PC-9 (cell line): ENCODE measurements at regions not wholly inside any gene's neighbourhood (a gene's known extent, or its start where the extent isn't known, plus 50 kb on each side); places are given as distances from the start of the nearest gene placed in this dataset.

Experiments used
- BruUV-seq: library from RNA; stranded (reverse); fragments of 400-500 nt; replicated peaks from 2 replicates; lab custom pipeline; 2021; lab: Mats Ljungman, UMichigan
- CTCF ChIA-PET: fragments of 300-600 bp; sonication (Branson Sonifier 250); formaldehyde crosslinking; loops from one replicate; lab custom pipeline; 2022; ENCODE audit warnings: antibody characterized with exemption; lab: Charles Lee
- POLR2A ChIA-PET: fragments of 300-600 bp; sonication (Branson Sonifier 250); formaldehyde crosslinking; loops from one replicate; lab custom pipeline; 2022; ENCODE audit warnings: antibody characterized with exemption; ENCODE audit not compliant: unreplicated experiment; lab: Charles Lee
- DNase-seq, 2 experiments: peaks; one replicate each; pipeline versions ENCODE4 v3.0.0 to v3.0.0-alpha.2; 2015 to 2022; ENCODE audit warnings: mixed read lengths in 1 of 2
- H2AFZ ChIP-seq: fragments of 200-600 bp; sonication (generic); 2 replicates; pipeline ENCODE4 v1.8.1; 2017; ENCODE audit warnings: antibody characterized with exemption
- H3F3A ChIP-seq: fragments of 200-600 bp; sonication (generic); 2 replicates; pipeline ENCODE4 v1.8.1; 2017; ENCODE audit warnings: antibody characterized with exemption, mild to moderate bottlenecking, low read depth; ENCODE audit not compliant: insufficient read depth
- H3K27ac ChIP-seq: fragments of 200-600 bp; sonication (generic); 2 replicates; pipeline ENCODE4 v1.6.1; 2016; ENCODE audit warnings: mixed run types
- H3K27me3 ChIP-seq: fragments of 200-600 bp; sonication (generic); 2 replicates; pipeline ENCODE4 v1.6.1; 2016; ENCODE audit warnings: low read depth, mixed run types; ENCODE audit not compliant: insufficient read depth
- H3K36me3 ChIP-seq: fragments of 200-600 bp; sonication (generic); 2 replicates; pipeline ENCODE4 v1.6.1; 2016; ENCODE audit warnings: low read depth, mixed run types
- H3K4me1 ChIP-seq: fragments of 200-600 bp; sonication (generic); replicated peaks from 2 replicates; pipeline ENCODE4 v1.6.1; 2016; ENCODE audit warnings: mixed run types; ENCODE audit not compliant: insufficient read depth
- H3K4me2 ChIP-seq: fragments of 200-600 bp; sonication (generic); 2 replicates; pipeline ENCODE4 v1.6.1; 2017; ENCODE audit warnings: mixed run types
- H3K4me3 ChIP-seq: fragments of 200-600 bp; sonication (generic); 2 replicates; pipeline ENCODE4 v1.6.1; 2016; ENCODE audit warnings: mixed run types
- H3K79me2 ChIP-seq: fragments of 200-600 bp; sonication (generic); 2 replicates; pipeline ENCODE4 v1.6.1; 2017; ENCODE audit warnings: low read depth, mixed run types
- H3K9me2 ChIP-seq: fragments of 200-600 bp; sonication (generic); 2 replicates; pipeline ENCODE4 v1.8.1; 2017; ENCODE audit warnings: mild to moderate bottlenecking; ENCODE audit not compliant: insufficient read depth
- H3K9me3 ChIP-seq: fragments of 200-600 bp; sonication (generic); 2 replicates; pipeline ENCODE4 v1.8.1; 2016; ENCODE audit warnings: low read depth; ENCODE audit not compliant: insufficient read depth
- H4K20me1 ChIP-seq: fragments of 200-600 bp; sonication (generic); 2 replicates; pipeline ENCODE4 v1.8.1; 2017; ENCODE audit not compliant: insufficient read depth
- EZH2 ChIP-seq: fragments of 200-600 bp; sonication (generic); IDR thresholded peaks from 2 replicates; pipeline ENCODE4 v1.8.0; 2017; ENCODE audit warnings: antibody characterized with exemption, low read depth
- intact Hi-C: fragments of 100-400 bp; cut with micrococcal nuclease; formaldehyde crosslinking; loops from one replicate; pipeline ENCODE4 v1.10.0; 2022; ENCODE audit not compliant: unreplicated experiment
- TF ChIP-seq, protein P1 (sequence below): fragments of 200-600 bp; sonication (generic); conservative IDR thresholded peaks from 2 replicates; pipeline ENCODE4 v1.6.1; 2017; ENCODE audit warnings: mixed run types, antibody characterized with exemption, mild to moderate bottlenecking, moderate library complexity

DNA sequence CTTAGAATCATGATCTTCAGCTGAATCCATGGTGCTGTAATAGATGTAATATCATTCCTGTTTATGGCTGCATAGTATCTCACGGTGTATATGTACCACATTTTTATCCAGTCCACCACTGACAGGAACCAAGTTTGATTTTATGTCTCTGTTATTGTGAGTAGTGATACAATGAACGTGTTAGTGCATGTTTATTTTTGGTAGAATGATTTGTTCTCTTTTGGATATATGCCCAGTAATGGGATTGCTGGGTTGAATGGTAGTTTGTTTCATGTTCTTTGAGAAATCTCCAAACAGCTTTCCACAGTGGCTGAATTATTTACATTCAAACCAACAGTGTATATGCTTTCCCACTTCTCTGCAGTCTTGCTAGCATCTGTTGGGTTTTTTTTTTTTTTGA lies 175.1 kb upstream of the CDH10 start:
- intact Hi-C loops: no loop called here
- Histone ChIP-seq H2AFZ (no peak overlapping the region), H3K4me3 (no peak overlapping the region), H3K27ac (no peak overlapping the region), H4K20me1 (no peaks in the 10 kb centered on the region), H3K36me3 (no peaks in the 10 kb centered on the region), H3K9me3 (no peaks in the 10 kb centered on the region), H3K4me1 (no peaks in the 10 kb centered on the region), H3K27me3 (no peaks in the 10 kb centered on the region), H3K9me2 (no peaks in the 10 kb centered on the region), H3F3A (no peaks in the 10 kb centered on the region), H3K79me2 (no peaks in the 10 kb centered on the region), H3K4me2 (no peak overlapping the region)
- ChIA-PET CTCF (no interaction called here), POLR2A (no interaction called here)
- TF ChIP-seq, protein P1, sequence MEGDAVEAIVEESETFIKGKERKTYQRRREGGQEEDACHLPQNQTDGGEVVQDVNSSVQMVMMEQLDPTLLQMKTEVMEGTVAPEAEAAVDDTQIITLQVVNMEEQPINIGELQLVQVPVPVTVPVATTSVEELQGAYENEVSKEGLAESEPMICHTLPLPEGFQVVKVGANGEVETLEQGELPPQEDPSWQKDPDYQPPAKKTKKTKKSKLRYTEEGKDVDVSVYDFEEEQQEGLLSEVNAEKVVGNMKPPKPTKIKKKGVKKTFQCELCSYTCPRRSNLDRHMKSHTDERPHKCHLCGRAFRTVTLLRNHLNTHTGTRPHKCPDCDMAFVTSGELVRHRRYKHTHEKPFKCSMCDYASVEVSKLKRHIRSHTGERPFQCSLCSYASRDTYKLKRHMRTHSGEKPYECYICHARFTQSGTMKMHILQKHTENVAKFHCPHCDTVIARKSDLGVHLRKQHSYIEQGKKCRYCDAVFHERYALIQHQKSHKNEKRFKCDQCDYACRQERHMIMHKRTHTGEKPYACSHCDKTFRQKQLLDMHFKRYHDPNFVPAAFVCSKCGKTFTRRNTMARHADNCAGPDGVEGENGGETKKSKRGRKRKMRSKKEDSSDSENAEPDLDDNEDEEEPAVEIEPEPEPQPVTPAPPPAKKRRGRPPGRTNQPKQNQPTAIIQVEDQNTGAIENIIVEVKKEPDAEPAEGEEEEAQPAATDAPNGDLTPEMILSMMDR: no peak
- no peak for TF ChIP-seq EZH2
- no peak for DNase-seq
- no TSS peak for BruUV-seq

DNA sequence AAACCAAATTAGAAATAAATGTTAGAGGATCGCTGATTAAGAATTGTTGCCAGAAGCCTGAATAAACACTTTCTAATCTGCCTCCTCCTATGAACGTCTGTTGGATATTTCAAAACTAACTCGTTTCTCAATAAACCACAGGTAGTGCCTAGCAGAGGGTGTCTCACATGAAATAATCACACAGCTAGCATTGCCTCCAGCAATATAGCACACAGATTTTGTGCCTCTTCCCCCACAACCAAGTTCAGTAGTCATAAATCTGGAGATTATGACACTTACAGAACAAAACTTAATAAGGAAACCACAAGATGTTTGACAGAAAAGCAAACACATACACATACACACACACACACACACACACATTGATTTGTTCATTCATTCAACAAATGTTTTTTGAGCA lies 173.2 kb upstream of the CDH10 start:
- no peaks in the 10 kb centered on the region for H3K79me2 ChIP-seq
- peak in 1 of 2 experiments; percentile 51 for DNase-seq
- no peaks in the 10 kb centered on the region for H3K9me2 ChIP-seq
- BruUV-seq: no TSS peak
- no peak overlapping the region for H3K27ac ChIP-seq
- H3F3A ChIP-seq: no peaks in the 10 kb centered on the region
- no peaks in the 10 kb centered on the region for H3K27me3 ChIP-seq
- ChIA-PET POLR2A (no interaction called here), CTCF (no interaction called here)
- no peak overlapping the region for H3K4me3 ChIP-seq
- intact Hi-C loops: no loop called here
- H3K36me3 ChIP-seq: no peaks in the 10 kb centered on the region
- TF ChIP-seq, protein P1: no peak
- no peak for TF ChIP-seq EZH2
- H3K4me1 ChIP-seq: no peaks in the 10 kb centered on the region
- H2AFZ ChIP-seq: no peak overlapping the region
- no peaks in the 10 kb centered on the region for H4K20me1 ChIP-seq
- no peaks in the 10 kb centered on the region for H3K9me3 ChIP-seq
- no peak overlapping the region for H3K4me2 ChIP-seq

DNA sequence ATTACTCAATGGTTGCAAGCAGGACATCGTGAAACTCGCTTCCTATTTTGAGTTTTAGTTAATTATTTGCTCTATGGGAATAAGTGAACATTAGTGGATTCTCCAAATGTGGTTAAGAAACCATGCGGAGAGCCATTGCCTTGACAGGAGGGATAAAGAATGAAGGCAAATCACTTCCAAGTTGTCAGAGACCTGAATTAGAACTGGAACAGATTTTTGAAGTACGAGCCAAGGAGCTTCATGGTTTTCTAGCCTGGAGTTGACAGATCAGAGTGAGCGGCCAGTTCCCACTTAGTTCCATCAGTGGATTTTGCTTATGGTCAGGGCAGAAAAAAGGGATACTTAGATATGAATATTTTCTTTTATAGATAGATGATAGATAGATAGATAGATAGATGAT lies 171.4 kb upstream of the CDH10 start:
- H3K4me1 ChIP-seq: no peaks in the 10 kb centered on the region
- no peaks in the 10 kb centered on the region for H3K79me2 ChIP-seq
- POLR2A ChIA-PET: no interaction called here
- H2AFZ ChIP-seq: no peak overlapping the region
- H3K27me3 ChIP-seq: no peaks in the 10 kb centered on the region
- H3K36me3 ChIP-seq: no peaks in the 10 kb centered on the region
- no peak for DNase-seq
- BruUV-seq: no TSS peak
- H4K20me1 ChIP-seq: no peaks in the 10 kb centered on the region
- CTCF ChIA-PET: no interaction called here
- H3K27ac ChIP-seq: no peak overlapping the region
- TF ChIP-seq, protein P1: no peak
- TF ChIP-seq EZH2: no peak
- no peak overlapping the region for H3K4me2 ChIP-seq
- H3K9me2 ChIP-seq: no peaks in the 10 kb centered on the region
- no peaks in the 10 kb centered on the region for H3F3A ChIP-seq
- no peak overlapping the region for H3K4me3 ChIP-seq
- H3K9me3 ChIP-seq: no peaks in the 10 kb centered on the region
- intact Hi-C loops: no loop called here
